ENCODE measurements at regions not wholly inside any gene's neighbourhood (a gene's known extent, or its start where the extent isn't known, plus 50 kb on each side); places are given as distances from the start of the nearest gene placed in this dataset.

DNA sequence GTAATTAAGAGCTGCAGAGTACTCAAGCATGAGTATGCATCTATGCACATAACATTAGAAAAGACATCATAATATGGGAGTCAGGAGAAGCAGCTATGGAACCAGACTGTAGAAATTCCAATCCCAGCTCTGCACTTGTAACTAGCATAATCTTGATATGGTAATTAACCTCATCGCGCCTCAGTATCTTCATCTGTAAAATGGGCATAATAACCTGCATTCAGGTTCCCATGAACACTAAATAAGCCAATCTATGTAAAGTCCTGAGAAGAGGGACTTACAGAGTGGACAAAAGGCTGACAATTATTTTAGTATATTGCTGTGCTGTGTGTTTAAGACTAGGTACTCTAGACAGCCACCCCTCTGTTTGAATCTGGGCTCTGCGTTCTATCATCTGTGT is 318.9 kb upstream of the USP25 start:
- TF ChIP-seq ZFP3 (CRISPR knock-in tag; IDR thresholded peaks at IDR 0.05) (no peak), OSR1 (CRISPR knock-in tag; IDR thresholded peaks at IDR 0.05) (no peak), ZFP30 (CRISPR knock-in tag; IDR thresholded peaks at IDR 0.05) (no peak), ZNF70 (CRISPR knock-in tag; IDR thresholded peaks at IDR 0.05) (no peak), TCF4 (CRISPR knock-in tag; IDR thresholded peaks at IDR 0.05; ENCODE audit: borderline replicate concordance) (no peak), PPARA (CRISPR knock-in tag; IDR thresholded peaks at IDR 0.05; ENCODE audit: borderline replicate concordance) (no peak), CSDC2 (CRISPR knock-in tag; IDR thresholded peaks at IDR 0.05) (no peak), TOX (CRISPR knock-in tag; IDR thresholded peaks at IDR 0.05; ENCODE audit: borderline replicate concordance) (no peak), SNAI2 (CRISPR knock-in tag; IDR thresholded peaks at IDR 0.05) (no peak), GLIS3 (CRISPR knock-in tag; IDR thresholded peaks at IDR 0.05) (no peak)
- TF ChIP-seq, protein P1, sequence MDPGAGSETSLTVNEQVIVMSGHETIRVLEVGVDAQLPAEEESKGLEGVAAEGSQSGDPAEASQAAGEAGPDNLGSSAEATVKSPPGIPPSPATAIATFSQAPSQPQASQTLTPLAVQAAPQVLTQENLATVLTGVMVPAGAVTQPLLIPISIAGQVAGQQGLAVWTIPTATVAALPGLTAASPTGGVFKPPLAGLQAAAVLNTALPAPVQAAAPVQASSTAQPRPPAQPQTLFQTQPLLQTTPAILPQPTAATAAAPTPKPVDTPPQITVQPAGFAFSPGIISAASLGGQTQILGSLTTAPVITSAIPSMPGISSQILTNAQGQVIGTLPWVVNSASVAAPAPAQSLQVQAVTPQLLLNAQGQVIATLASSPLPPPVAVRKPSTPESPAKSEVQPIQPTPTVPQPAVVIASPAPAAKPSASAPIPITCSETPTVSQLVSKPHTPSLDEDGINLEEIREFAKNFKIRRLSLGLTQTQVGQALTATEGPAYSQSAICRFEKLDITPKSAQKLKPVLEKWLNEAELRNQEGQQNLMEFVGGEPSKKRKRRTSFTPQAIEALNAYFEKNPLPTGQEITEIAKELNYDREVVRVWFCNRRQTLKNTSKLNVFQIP (CRISPR knock-in tag; IDR thresholded peaks at IDR 0.05; ENCODE audit: borderline replicate concordance, low read depth), result no peak
- TF ChIP-seq, protein P2, sequence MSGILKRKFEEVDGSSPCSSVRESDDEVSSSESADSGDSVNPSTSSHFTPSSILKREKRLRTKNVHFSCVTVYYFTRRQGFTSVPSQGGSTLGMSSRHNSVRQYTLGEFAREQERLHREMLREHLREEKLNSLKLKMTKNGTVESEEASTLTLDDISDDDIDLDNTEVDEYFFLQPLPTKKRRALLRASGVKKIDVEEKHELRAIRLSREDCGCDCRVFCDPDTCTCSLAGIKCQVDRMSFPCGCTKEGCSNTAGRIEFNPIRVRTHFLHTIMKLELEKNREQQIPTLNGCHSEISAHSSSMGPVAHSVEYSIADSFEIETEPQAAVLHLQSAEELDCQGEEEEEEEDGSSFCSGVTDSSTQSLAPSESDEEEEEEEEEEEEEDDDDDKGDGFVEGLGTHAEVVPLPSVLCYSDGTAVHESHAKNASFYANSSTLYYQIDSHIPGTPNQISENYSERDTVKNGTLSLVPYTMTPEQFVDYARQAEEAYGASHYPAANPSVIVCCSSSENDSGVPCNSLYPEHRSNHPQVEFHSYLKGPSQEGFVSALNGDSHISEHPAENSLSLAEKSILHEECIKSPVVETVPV (CRISPR knock-in tag; IDR thresholded peaks at IDR 0.05), result no peak
- ATAC-seq, result no peak

DNA sequence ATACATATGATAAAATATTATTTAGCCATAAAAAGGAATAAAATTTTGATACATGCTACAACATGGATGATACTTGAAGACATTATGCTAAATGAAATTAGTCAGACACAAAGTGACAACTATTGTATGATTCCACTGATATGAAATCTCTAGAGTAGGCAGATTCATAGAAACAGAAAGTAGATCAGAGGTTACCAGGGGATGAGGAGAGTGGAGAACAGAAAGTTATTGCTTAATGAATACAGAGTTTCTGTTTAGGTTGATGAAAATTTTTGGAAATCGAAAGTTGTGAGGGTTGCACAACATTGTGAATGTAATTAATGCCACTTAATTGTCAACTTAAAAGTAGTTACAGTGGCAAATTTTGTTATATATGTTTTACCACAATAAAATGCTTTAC is 315.7 kb upstream of the USP25 start:
- ATAC-seq, result no peak
- TF ChIP-seq GLIS3 (CRISPR knock-in tag; IDR thresholded peaks at IDR 0.05) (no peak), ARNTL (CRISPR knock-in tag; IDR thresholded peaks at IDR 0.05; ENCODE audit: borderline replicate concordance, low read depth) (no peak), BACH2 (CRISPR knock-in tag; IDR thresholded peaks at IDR 0.05; ENCODE audit: borderline replicate concordance) (no peak), ZFP3 (CRISPR knock-in tag; IDR thresholded peaks at IDR 0.05) (no peak)

DNA sequence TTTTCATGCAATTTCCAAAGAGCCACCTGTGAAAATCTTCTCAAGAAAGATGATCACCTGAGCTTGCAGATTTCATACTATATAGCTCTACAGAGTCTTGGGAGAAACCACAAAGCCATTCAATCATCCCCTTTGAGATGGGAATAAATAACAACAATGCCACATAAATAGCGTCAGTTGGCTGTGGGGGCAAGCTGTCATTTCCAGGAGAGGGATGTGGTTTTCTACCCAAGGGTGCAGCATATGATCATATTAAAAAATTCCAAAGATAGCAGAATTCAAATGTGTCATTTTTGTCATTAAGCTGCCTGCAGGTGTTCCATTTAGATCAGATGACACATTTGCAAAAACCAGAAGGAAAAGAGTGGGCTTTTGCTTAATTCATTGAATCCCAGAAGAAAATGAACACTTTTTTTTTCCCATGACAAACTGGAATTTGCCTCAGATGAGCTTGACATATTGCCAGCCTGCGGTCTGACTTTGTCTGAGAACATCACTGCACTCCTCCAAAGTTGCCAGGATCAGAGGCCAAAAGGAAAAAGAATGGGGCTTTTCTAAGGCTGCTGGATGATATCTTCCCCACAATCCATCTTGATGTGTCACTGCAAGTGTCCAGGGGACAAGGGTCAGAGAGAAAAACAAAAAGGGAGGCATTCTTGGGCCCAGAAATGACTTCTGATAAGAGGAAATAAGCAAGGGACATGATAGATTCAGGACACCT is 314.1 kb upstream of the USP25 start:
- TF ChIP-seq ZNF70 (CRISPR knock-in tag; IDR thresholded peaks at IDR 0.05) (no peak), ARNTL (CRISPR knock-in tag; IDR thresholded peaks at IDR 0.05; ENCODE audit: borderline replicate concordance, low read depth) (no peak), PPARA (CRISPR knock-in tag; IDR thresholded peaks at IDR 0.05; ENCODE audit: borderline replicate concordance) (no peak), BACH2 (CRISPR knock-in tag; IDR thresholded peaks at IDR 0.05; ENCODE audit: borderline replicate concordance) (no peak), TOX (CRISPR knock-in tag; IDR thresholded peaks at IDR 0.05; ENCODE audit: borderline replicate concordance) (no peak)
- TF ChIP-seq, protein P3, sequence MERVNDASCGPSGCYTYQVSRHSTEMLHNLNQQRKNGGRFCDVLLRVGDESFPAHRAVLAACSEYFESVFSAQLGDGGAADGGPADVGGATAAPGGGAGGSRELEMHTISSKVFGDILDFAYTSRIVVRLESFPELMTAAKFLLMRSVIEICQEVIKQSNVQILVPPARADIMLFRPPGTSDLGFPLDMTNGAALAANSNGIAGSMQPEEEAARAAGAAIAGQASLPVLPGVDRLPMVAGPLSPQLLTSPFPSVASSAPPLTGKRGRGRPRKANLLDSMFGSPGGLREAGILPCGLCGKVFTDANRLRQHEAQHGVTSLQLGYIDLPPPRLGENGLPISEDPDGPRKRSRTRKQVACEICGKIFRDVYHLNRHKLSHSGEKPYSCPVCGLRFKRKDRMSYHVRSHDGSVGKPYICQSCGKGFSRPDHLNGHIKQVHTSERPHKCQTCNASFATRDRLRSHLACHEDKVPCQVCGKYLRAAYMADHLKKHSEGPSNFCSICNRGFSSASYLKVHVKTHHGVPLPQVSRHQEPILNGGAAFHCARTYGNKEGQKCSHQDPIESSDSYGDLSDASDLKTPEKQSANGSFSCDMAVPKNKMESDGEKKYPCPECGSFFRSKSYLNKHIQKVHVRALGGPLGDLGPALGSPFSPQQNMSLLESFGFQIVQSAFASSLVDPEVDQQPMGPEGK (CRISPR knock-in tag; IDR thresholded peaks at IDR 0.05; ENCODE audit: borderline replicate concordance), result no peak
- no peak for ATAC-seq

DNA sequence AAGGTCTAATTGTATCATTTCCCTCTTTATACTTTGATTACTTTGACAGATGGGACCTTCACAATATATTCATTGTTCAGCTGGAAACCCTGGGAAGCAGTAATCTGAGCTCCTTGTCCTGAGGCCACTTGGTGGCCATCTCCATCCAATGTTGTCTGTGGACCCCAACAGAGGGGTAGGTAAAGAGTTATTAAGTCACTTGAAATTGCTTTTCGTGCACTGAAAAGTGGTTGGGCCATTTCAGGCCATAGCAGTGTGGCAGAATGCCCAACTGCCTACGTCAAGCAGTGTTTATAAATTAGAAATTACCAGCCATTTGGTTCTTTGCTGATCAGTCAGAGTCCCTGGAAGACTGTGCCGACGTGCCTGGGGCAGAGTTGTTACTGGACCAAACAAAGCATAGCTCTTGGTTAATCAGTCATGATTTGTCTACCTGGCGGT is 308.3 kb upstream of the USP25 start:
- no peak for ATAC-seq
- no peak for TF ChIP-seq ZNF8 (CRISPR knock-in tag; IDR thresholded peaks at IDR 0.05)
- TF ChIP-seq ARNTL (CRISPR knock-in tag; IDR thresholded peaks at IDR 0.05; ENCODE audit: borderline replicate concordance, low read depth), result no peak
- no peak for TF ChIP-seq CSDC2 (CRISPR knock-in tag; IDR thresholded peaks at IDR 0.05)
- TF ChIP-seq, protein P4, sequence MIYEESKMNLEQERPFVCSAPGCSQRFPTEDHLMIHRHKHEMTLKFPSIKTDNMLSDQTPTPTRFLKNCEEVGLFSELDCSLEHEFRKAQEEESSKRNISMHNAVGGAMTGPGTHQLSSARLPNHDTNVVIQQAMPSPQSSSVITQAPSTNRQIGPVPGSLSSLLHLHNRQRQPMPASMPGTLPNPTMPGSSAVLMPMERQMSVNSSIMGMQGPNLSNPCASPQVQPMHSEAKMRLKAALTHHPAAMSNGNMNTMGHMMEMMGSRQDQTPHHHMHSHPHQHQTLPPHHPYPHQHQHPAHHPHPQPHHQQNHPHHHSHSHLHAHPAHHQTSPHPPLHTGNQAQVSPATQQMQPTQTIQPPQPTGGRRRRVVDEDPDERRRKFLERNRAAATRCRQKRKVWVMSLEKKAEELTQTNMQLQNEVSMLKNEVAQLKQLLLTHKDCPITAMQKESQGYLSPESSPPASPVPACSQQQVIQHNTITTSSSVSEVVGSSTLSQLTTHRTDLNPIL (CRISPR knock-in tag; IDR thresholded peaks at IDR 0.05; ENCODE audit: low read depth), result no peak
- TF ChIP-seq ZNF565 (CRISPR knock-in tag; conservative IDR thresholded peaks at IDR 0.05; ENCODE audit: low read depth), result no peak
- TF ChIP-seq, protein P5, sequence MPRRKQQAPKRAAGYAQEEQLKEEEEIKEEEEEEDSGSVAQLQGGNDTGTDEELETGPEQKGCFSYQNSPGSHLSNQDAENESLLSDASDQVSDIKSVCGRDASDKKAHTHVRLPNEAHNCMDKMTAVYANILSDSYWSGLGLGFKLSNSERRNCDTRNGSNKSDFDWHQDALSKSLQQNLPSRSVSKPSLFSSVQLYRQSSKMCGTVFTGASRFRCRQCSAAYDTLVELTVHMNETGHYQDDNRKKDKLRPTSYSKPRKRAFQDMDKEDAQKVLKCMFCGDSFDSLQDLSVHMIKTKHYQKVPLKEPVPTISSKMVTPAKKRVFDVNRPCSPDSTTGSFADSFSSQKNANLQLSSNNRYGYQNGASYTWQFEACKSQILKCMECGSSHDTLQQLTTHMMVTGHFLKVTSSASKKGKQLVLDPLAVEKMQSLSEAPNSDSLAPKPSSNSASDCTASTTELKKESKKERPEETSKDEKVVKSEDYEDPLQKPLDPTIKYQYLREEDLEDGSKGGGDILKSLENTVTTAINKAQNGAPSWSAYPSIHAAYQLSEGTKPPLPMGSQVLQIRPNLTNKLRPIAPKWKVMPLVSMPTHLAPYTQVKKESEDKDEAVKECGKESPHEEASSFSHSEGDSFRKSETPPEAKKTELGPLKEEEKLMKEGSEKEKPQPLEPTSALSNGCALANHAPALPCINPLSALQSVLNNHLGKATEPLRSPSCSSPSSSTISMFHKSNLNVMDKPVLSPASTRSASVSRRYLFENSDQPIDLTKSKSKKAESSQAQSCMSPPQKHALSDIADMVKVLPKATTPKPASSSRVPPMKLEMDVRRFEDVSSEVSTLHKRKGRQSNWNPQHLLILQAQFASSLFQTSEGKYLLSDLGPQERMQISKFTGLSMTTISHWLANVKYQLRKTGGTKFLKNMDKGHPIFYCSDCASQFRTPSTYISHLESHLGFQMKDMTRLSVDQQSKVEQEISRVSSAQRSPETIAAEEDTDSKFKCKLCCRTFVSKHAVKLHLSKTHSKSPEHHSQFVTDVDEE (CRISPR knock-in tag; IDR thresholded peaks at IDR 0.05), result no peak
- no peak for TF ChIP-seq ZNF70 (CRISPR knock-in tag; IDR thresholded peaks at IDR 0.05)
- TF ChIP-seq ESRRG (CRISPR knock-in tag; IDR thresholded peaks at IDR 0.05), result no peak
- TF ChIP-seq RARB (CRISPR knock-in tag; IDR thresholded peaks at IDR 0.05), result no peak
- TF ChIP-seq PPARA (CRISPR knock-in tag; IDR thresholded peaks at IDR 0.05; ENCODE audit: borderline replicate concordance), result no peak
- TF ChIP-seq, protein P1 (CRISPR knock-in tag; IDR thresholded peaks at IDR 0.05; ENCODE audit: borderline replicate concordance, low read depth), result no peak
- TF ChIP-seq ZC3H10 (CRISPR knock-in tag; IDR thresholded peaks at IDR 0.05), result no peak
- TF ChIP-seq, protein P3 (CRISPR knock-in tag; IDR thresholded peaks at IDR 0.05; ENCODE audit: borderline replicate concordance), result no peak

Data from SK-N-SH treated with all-trans-retinoic acid at 6 μM for 48 hours (cell line).